HG02973 (cell line): ENCODE measurements at regions not wholly inside any gene's neighbourhood (a gene's known extent, or its start where the extent isn't known, plus 50 kb on each side); places are given as distances from the start of the nearest gene placed in this dataset.

ENCODE experiments used
- ATAC-seq: cut with Tn5 transposase; IDR thresholded peaks from one replicate; pipeline ENCODE4 v1.9.1; 2021; ENCODE audit warnings: moderate library complexity; ENCODE audit not compliant: unreplicated experiment

GRCh38 chr3:193754719-193755118, 161.7 kb downstream of the OPA1 start:
- ATAC-seq: no peak

GRCh38 chr3:193756536-193756935, 163.5 kb downstream of the OPA1 start:
- ATAC-seq: no peak

GRCh38 chr3:193757457-193757856, 164.4 kb downstream of the OPA1 start:
- ATAC-seq: no peak

GRCh38 chr3:193761969-193762368, 169.0 kb downstream of the OPA1 start:
- no peak for ATAC-seq

- ATAC-seq: no peak
These were observed 169.6 kb downstream of the OPA1 start for GRCh38 chr3:193762657-193763056.

GRCh38 chr3:193764959-193765358, 172.0 kb downstream of the OPA1 start:
- no peak for ATAC-seq

GRCh38 chr3:193767353-193768069, 174.5 kb downstream of the OPA1 start:
- no peak for ATAC-seq

GRCh38 chr3:193768070-193768394, 175.0 kb downstream of the OPA1 start:
- ATAC-seq: no peak

- ATAC-seq: no peak
These were observed 176.4 kb downstream of the OPA1 start for GRCh38 chr3:193769437-193769836.

GRCh38 chr3:193771011-193771652, 178.1 kb downstream of the OPA1 start:
- ATAC-seq: no peak

GRCh38 chr3:193771653-193772421, 178.8 kb downstream of the OPA1 start:
- ATAC-seq: no peak

GRCh38 chr3:193772422-193772763, 179.4 kb downstream of the OPA1 start:
- ATAC-seq: no peak

- no peak for ATAC-seq
These were observed 180.5 kb downstream of the OPA1 start for GRCh38 chr3:193773266-193774220.

GRCh38 chr3:193774272-193774915, 181.4 kb downstream of the OPA1 start:
- ATAC-seq: no peak

GRCh38 chr3:193774916-193775285, 181.9 kb downstream of the OPA1 start:
- ATAC-seq: no peak

- ATAC-seq: no peak
These were observed 182.5 kb downstream of the OPA1 start for GRCh38 chr3:193775421-193776077.

- ATAC-seq: no peak
These were observed 183.8 kb downstream of the OPA1 start for GRCh38 chr3:193776626-193777358.

GRCh38 chr3:193777524-193777923, 184.5 kb downstream of the OPA1 start:
- ATAC-seq: no peak

- no peak for ATAC-seq
These were observed 185.7 kb downstream of the OPA1 start for GRCh38 chr3:193778676-193779075.
